T1000 (cell line): ENCODE measurements at regions not wholly inside any gene's neighbourhood (a gene's known extent, or its start where the extent isn't known, plus 50 kb on each side); places are given as distances from the start of the nearest gene placed in this dataset.

Experiments
- DNase-seq: peaks from one replicate; lab custom pipeline; 2025; ENCODE audit warnings: mixed read lengths; lab: John Stamatoyannopoulos, UW

- DNase-seq: no peak
These were observed 813.6 kb upstream of the MIR17HG start for GRCh38 chr13:90533866-90534265.

DNA sequence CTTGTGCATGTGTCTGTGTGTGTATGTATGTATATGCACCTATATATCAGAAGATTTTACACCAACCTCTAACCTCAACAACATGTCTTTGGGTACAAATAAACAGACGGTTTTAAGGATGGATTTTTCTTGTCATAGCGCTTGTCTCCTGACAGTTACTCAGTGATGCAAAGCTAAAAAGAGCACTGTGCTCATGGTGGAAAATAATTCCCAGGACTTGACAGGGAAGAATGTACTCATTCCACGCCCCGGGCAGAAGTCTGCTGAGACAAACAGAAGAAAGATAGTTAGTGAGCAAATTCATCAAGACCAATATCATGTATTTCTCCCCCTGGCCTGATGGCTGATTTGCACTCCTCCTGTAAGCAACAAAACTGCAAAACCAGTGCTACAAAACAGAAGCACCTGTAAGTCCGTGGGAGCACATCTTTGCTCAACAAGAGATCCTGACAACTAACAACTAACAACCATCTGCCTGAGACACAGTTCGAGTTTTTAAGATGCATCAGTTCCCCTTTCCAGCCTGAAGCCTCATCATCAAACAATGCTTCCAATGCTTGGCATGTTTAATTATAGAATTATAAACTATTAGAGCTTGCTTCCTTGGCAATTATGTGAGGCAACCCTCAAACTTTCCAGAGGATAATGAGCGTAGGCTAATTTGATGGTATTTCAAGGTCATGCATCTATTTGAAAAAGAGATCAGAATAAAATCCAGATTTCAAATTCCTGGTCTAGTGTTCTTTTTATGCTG lies 812.7 kb upstream of the MIR17HG start:
- no peak for DNase-seq

- no peak for DNase-seq
These were observed 812.1 kb upstream of the MIR17HG start for GRCh38 chr13:90535421-90535820.

- no peak for DNase-seq
These were observed 809.4 kb upstream of the MIR17HG start for GRCh38 chr13:90538063-90538462.

DNA sequence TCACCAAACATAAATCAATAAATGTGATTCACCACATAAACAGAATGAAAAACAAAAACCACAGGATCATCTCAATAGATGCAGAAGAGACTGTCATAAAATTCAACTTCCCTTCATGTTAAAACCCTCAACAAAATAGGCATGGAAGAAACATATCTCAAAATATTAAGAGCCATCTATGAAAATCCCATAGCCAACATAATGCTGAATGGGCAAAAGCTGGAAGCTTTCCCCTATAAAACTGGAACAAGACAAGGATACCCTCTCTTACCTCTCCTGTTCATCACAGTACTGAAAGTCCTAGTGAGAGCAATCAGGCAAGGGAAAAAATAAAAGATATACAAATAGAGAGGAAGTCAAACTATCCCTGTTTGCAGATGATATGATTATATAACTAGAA lies 806.1 kb upstream of the MIR17HG start:
- no peak for DNase-seq

- no peak for DNase-seq
These were observed 804.5 kb upstream of the MIR17HG start for GRCh38 chr13:90542959-90543505.

GRCh38 chr13:90545070-90545840 lies 802.2 kb upstream of the MIR17HG start:
- no peak for DNase-seq

DNA sequence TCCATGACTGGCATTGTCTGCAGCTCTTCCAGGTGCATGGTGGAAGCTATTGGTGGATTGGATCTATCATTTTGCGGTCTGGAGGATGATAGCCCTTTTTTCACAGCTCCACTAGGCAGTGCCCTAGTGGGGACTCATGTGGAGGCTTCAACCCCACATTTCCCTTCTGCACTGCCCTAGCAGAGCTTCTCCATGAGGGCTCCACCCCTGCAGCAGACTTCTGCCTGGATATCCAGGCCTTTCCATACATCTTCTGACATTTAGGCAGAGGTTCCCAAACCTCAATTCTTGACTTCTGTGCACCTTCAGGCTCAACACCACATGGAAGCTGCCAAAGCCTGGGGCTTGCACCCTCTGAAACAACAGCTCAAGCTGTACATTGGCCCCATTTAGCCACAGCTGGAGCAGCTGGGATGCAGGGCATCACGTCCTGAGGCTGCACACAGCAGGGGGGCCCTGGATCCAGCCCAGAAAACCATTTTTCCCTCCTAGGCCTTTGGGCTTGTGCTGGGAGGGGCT lies 800.2 kb upstream of the MIR17HG start:
- DNase-seq: no peak

GRCh38 chr13:90551253-90551652 lies 796.2 kb upstream of the MIR17HG start:
- no peak for DNase-seq

DNA sequence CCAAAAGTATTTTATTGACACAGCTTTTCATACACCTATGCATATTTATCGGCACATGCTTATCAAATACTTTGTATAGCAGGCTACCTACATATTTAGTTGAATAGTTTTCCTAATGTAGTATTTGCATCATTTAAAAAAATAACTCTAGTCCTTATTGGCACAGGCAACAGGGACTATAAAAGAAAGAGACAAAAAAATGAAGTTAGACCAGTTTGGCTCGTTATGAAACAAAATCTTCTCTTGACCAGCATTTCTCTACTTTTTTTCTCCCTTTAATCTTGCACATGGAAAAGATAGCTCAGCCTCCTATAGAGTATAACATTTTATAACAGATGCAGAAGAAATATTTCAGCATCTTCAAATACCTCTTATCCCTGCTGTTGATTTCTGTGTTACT lies 794.8 kb upstream of the MIR17HG start:
- no peak for DNase-seq

DNA sequence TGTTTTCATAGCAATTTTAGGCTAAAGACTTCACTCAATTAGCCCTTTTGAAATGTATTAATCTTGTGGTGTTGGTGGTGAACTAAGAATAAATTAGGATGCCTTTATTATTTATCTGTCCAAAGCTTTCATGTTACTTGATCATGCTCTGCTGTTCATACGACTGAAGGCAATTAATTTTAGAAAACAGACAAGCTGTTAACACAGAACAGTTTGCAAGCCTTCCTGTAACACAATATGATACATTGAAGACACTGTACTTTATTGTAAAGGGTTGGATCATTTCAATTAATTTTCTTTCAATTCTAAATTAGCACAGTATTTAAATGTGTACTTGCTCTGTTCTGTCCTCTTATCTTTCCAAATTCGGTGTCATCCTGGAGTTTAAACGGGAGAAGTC lies 794.3 kb upstream of the MIR17HG start:
- no peak for DNase-seq

DNA sequence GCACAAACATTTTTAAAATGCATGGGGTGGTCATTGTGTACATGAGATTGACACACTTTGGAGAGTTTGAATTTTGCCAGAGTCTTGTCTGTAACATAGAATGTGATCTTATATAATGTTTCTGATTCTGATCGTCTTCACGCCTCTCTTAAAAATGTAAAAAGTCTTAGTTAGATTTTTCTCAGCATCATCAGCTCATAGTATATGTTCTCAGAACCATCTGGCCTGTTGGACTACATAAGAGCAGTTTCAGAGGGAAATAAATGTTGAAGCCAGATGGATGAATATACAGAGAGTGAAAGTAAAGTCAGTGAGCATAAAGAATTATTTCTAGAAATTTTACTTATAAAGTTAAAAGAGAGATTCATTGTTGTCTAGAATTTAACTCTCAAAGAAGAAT lies 789.9 kb upstream of the MIR17HG start:
- DNase-seq: no peak

- no peak for DNase-seq
These were observed 785.0 kb upstream of the MIR17HG start for GRCh38 chr13:90562443-90562842.

DNA sequence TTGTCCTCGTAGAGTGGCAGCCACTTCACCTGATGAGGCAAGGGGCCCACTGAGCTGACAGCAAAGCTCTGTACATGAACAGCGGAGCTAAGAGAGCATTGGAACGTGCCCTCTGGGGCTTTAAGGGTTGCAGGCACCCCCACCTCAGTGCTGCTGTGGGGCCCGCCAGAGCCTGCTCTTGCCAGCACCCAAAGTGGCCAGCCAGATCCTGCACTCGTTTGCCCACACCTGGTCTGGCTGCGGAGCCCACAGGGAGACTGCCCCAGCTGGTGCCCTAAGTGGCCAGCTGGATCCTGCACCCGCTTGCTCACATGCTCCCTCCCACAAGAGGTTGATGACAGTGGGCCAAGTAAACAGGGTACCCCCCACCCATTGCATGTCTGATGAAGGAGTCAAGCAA lies 783.4 kb upstream of the MIR17HG start:
- no peak for DNase-seq

- DNase-seq: no peak
These were observed 782.9 kb upstream of the MIR17HG start for GRCh38 chr13:90564566-90564965.

DNA sequence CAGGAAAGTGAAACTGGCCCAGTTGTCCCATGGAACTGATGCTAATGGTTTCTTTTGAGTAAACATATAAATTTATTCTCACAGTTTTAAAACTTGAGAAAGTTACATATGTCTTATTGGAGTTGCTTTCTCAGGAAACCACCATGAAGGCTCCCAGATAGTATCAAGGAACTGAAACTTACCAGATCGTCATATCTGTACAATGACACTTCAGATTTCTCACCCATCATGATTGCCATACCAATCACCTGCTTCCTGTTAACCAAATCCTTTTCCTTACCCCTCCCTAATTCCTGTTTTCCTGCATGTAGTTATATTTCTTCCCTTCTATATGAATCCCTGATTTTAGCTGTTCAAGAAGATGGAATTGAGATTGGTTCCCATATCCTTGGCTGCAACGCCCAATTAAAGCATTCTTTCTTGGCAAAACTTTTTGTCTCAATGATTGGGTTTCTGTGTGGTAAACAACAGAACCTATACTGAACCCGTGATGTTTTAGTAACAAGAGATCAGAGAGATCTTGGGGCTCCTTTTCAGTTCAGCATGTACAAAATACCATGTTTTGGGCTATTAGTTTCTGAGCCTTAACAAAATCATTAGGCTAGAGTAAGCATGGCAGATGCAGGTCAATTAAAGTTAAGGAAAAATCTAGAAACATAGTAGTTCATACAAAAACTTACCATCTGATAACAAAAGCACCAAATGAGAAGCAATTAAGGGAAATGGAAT lies 781.3 kb upstream of the MIR17HG start:
- no peak for DNase-seq

- no peak for DNase-seq
These were observed 779.3 kb upstream of the MIR17HG start for GRCh38 chr13:90568165-90568564.

- no peak for DNase-seq
These were observed 771.4 kb upstream of the MIR17HG start for GRCh38 chr13:90576067-90576466.

DNA sequence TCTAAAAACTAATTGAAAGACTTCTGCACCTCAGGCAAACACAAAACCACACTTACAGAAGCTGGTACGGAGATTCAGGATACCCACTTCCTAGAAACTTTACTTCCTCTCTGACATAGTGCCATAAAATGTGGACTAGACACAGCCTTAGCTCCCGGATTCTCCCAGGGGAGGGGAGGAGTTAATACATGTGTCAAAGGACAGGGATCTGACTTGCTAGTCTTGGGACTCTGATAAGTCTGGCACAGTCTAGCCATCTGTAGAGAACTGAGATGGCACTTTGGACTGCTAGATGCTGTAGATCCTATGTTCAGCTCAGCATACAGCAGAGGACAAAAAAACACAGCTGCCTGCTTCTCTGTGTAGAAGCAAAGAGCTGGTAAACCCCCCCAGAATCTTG lies 769.8 kb upstream of the MIR17HG start:
- no peak for DNase-seq

GRCh38 chr13:90585392-90585791 lies 762.1 kb upstream of the MIR17HG start:
- DNase-seq: no peak

DNA sequence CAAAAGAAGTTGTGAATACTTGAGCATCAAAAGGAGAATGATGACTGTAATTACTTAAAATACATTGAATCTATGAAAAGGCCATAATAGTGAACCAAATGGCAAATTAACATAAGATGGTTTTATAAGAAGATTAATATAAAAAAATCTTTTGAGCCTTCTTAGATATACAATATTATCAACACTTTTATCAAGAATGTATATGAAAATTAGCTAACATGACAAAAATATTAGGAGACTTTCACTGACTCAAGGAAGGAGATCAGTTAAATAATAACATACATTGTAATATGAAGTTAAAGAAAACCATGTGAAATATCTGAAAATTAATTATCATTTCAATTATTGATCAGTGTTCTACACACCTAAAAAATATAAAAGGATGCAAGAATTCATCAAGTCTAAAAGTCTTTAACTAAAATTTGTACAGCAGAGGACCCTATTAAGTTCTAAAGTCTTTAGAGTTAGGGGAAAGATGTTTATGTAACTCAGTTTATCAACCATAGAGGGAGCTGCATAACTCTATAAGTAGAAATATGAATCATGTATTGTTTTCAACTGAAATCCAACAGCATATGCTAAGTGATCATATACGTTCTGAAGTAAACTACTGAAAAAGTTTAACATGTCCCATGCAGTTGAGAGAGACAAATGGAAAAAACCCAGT lies 756.1 kb upstream of the MIR17HG start:
- DNase-seq: no peak

GRCh38 chr13:90591927-90592268 lies 755.6 kb upstream of the MIR17HG start:
- DNase-seq: no peak
